A673 (cell line): ENCODE measurements at regions not wholly inside any gene's neighbourhood (a gene's known extent, or its start where the extent isn't known, plus 50 kb on each side); places are given as distances from the start of the nearest gene placed in this dataset.

Source experiments
- EZH2 ChIP-seq: fragments of 200-600 bp; sonication (generic); IDR thresholded peaks from 2 replicates; pipeline ENCODE4 v1.6.1; 2017; ENCODE audit warnings: borderline replicate concordance, low read depth, mild to moderate bottlenecking, mixed read lengths, antibody characterized with exemption, low read length; ENCODE audit not compliant: poor library complexity, severe bottlenecking
- TF ChIP-seq, protein P1 (sequence below): fragments of 300-800, 200-600 bp; sonication (generic); conservative IDR thresholded peaks from 2 replicates; pipeline ENCODE4 v1.5.1; 2017; ENCODE audit warnings: low read depth, mild to moderate bottlenecking, antibody characterized with exemption, low read length, moderate library complexity, mixed read lengths

DNA sequence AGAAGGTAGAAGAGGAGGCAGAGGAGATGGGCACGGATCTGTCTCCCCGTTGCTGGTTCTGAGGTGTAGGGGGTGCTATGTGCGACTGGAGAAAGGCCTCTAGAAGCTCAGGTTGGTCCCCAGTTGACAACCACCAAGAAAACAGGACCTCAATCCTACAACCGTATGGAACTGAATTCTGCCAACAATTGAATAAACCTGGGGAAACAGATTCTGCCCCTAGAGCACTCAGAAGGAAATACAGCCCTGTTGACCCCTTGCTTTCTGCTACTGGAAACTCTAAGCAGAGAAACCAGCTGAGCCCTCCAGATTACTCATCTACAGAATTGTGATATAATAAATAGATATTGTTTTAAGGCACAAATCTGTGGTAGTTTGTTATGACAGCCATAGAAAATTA, 313.0 kb upstream of the GOT2 start:
- TF ChIP-seq, protein P1, sequence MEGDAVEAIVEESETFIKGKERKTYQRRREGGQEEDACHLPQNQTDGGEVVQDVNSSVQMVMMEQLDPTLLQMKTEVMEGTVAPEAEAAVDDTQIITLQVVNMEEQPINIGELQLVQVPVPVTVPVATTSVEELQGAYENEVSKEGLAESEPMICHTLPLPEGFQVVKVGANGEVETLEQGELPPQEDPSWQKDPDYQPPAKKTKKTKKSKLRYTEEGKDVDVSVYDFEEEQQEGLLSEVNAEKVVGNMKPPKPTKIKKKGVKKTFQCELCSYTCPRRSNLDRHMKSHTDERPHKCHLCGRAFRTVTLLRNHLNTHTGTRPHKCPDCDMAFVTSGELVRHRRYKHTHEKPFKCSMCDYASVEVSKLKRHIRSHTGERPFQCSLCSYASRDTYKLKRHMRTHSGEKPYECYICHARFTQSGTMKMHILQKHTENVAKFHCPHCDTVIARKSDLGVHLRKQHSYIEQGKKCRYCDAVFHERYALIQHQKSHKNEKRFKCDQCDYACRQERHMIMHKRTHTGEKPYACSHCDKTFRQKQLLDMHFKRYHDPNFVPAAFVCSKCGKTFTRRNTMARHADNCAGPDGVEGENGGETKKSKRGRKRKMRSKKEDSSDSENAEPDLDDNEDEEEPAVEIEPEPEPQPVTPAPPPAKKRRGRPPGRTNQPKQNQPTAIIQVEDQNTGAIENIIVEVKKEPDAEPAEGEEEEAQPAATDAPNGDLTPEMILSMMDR: no peak
- TF ChIP-seq EZH2: no peak
